Testis (tissue), 2 donors: ENCODE measurements at regions not wholly inside any gene's neighbourhood (a gene's known extent, or its start where the extent isn't known, plus 50 kb on each side); places are given as distances from the start of the nearest gene placed in this dataset.

Source experiments
- DNase-seq: peaks from one replicate; pipeline ENCODE4 v3.0.0-alpha.2; 2019
- H3K27ac ChIP-seq, 2 donors: fragments of 200-600 bp; sonication (generic); one replicate each; pipeline ENCODE4 v1.5.1; 2019
- H3K27me3 ChIP-seq: fragments of 200-600 bp; sonication (generic); one replicate; pipeline ENCODE4 v1.5.1; 2019
- H3K36me3 ChIP-seq: fragments of 200-600 bp; sonication (generic); one replicate; pipeline ENCODE4 v1.5.1; 2017; ENCODE audit warnings: low read depth; ENCODE audit errors: missing control alignments
- H3K4me1 ChIP-seq: fragments of 200-600 bp; sonication (generic); one replicate; pipeline ENCODE4 v1.5.1; 2019
- H3K4me3 ChIP-seq, 2 donors: fragments of 200-600 bp; sonication (generic); one replicate each; pipeline ENCODE4 v1.5.1; 2017 to 2019
- H3K9me3 ChIP-seq: fragments of 200-600 bp; sonication (generic); one replicate; pipeline ENCODE4 v1.5.1; 2017
- POLR2A ChIP-seq: fragments of 450-650 bp; IDR thresholded peaks from one replicate; pipeline ENCODE4 v1.6.1; 2017; ENCODE audit warnings: antibody characterized with exemption, mild to moderate bottlenecking, moderate library complexity
- WGBS, 2 donors: methylation state at CpG; one replicate each; pipeline ENCODE4 v1.1.5; 2018; 5-methylcytosine and 5-hydroxymethylcytosine counted together
- intact Hi-C: fragments of 100-400 bp; cut with DNase I; formaldehyde crosslinking; loops from one replicate; pipeline ENCODE4 v1.15.1; 2023; ENCODE audit warnings: low total_unique reads
- TF ChIP-seq, protein P1 (sequence below), 3 experiments: fragments of 450-650 bp in 2 of 3; fragments of 200-600 bp in 1 of 3; sonication (generic) in 1 of 3; IDR thresholded peaks; one replicate each; pipeline ENCODE4 v1.5.1; 2016 to 2019; ENCODE audit warnings: antibody characterized with exemption in 3 of 3, mild to moderate bottlenecking in 2 of 3, moderate library complexity in 1 of 3

DNA sequence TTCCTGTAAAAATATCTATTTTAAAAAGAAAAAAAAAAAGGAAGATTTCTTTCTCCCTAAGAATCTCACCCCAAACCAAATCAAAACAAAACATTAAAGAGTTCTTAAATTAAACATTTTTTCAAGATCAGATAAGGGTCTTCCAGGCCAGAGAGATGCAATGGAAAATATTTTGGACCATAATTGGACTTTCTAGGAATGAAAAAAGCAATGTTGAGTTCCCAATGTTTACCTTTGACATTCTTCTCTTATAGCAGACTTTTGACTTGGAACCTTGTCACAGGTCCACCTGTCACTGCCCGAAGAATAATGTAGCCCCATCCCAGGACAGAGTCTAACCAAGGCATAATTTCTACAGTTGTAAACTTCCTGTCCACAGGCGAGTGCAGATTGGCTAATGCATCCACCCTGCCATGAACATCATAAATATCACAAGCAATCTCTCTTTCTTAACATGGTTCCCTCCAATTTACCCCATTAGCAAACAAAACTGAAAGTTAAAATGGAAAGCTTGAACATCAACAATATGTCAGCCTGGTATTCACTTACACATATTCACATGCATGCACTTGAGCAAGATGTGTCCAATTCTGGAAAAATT lies 121.7 kb upstream of the ZNF366 start:
- Histone ChIP-seq H3K27me3 (no peaks in the 10 kb centered on the region), H3K4me3 (no peak overlapping the region), H3K4me1 (no peaks in the 10 kb centered on the region), H3K27ac (no peak overlapping the region), H3K36me3 (no peaks in the 10 kb centered on the region), H3K9me3 (no peaks in the 10 kb centered on the region)
- intact Hi-C loops, result no loop called here
- DNase-seq, result no peak
- WGBS, 2 donors, result 80 to 92% methylated on average over 2 of the region's 2 CpGs
- no peak for TF ChIP-seq POLR2A
- TF ChIP-seq, protein P1, sequence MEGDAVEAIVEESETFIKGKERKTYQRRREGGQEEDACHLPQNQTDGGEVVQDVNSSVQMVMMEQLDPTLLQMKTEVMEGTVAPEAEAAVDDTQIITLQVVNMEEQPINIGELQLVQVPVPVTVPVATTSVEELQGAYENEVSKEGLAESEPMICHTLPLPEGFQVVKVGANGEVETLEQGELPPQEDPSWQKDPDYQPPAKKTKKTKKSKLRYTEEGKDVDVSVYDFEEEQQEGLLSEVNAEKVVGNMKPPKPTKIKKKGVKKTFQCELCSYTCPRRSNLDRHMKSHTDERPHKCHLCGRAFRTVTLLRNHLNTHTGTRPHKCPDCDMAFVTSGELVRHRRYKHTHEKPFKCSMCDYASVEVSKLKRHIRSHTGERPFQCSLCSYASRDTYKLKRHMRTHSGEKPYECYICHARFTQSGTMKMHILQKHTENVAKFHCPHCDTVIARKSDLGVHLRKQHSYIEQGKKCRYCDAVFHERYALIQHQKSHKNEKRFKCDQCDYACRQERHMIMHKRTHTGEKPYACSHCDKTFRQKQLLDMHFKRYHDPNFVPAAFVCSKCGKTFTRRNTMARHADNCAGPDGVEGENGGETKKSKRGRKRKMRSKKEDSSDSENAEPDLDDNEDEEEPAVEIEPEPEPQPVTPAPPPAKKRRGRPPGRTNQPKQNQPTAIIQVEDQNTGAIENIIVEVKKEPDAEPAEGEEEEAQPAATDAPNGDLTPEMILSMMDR (IDR thresholded peaks at IDR 0.05), result no peak

DNA sequence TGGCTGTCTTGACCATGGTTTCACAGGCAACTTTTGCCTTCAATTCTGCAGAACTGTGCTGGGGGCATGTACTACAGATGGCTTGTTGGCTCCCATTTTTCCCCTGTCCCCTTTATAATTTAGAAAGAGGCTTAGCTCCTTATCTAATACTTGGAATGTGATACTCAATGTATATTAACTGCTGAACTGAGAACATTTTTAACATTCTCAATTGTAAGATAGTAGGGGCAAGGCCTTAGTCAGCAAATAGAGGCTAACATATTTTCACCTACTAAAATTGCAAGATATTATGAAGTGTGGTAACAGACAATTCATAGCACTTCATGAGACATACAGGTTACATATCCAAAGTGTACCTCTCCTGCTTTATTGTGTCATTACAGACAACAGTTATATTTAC lies 118.1 kb upstream of the ZNF366 start:
- no peaks in the 10 kb centered on the region for H3K27me3 ChIP-seq
- no peak for TF ChIP-seq POLR2A
- TF ChIP-seq, protein P1 (IDR thresholded peaks at IDR 0.05), result no peak

DNA sequence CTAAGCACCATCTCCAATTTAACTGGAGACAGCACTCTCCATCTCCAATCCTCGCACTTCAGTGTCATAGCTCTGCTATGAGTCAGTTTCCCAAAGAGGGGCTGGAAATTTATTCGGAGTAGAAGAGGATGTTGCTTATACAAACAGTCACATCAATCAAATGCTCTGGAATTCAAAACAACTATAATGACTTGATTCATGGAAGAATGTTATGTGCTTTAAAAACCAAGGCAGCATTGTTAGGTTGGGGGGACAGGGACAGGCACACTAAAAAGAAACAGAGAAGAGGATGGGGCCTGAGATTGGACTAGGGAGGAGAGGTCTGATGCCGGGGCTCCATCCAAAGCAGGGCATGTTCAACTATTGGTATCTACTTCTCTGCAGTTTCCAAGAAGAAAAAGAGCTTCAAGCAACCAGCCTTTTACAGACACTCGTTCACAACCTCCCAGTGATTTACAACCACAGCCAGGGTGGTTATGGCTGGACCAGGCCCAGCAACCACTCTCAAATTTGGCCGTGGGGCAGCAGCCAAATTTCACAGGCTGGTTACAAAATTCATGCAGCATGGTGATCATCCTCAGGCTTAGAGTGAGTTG lies 117.5 kb upstream of the ZNF366 start:
- DNase-seq, result no peak
- 65 to 79% methylated on average over 5 of the region's 5 CpGs for WGBS, 2 donors
- TF ChIP-seq POLR2A, result no peak
- TF ChIP-seq, protein P1 (IDR thresholded peaks at IDR 0.05), result no peak
- no peaks in the 10 kb centered on the region for H3K9me3 ChIP-seq
- no peaks in the 10 kb centered on the region for H3K4me1 ChIP-seq
- intact Hi-C loops, result no loop called here
- H3K27ac ChIP-seq, result no peak overlapping the region
- no peak overlapping the region for H3K4me3 ChIP-seq
- H3K27me3 ChIP-seq, result no peaks in the 10 kb centered on the region
- no peaks in the 10 kb centered on the region for H3K36me3 ChIP-seq

More for the DNA sequence above, 118.1 kb upstream of the ZNF366 start:
- H3K36me3 ChIP-seq, result no peaks in the 10 kb centered on the region
- H3K27ac ChIP-seq, result no peak overlapping the region
- intact Hi-C loops, result no loop called here
- H3K4me3 ChIP-seq, result no peak overlapping the region
- DNase-seq, result no peak
- H3K4me1 ChIP-seq, result no peaks in the 10 kb centered on the region
- no peaks in the 10 kb centered on the region for H3K9me3 ChIP-seq

DNA sequence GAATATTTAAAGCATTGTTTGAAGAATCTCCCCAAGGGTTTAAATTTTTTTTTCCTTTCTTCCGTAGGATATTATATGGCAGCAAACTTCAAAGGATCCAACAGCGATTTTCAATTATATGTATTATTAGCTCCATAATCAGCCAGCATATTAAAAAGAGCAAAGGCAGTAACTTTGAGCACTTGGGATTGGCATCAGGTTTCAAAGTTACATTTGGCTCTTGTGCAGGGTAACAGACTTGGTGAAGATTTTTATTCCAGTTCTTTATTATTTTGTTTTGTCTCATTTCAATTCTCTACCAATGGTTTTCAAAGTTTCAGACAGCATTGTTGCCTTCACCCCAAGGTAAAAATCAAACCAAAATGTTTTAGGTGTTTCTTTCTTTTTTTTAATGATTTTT lies 116.7 kb upstream of the ZNF366 start:
- Histone ChIP-seq H3K27me3 (no peaks in the 10 kb centered on the region), H3K4me1 (no peaks in the 10 kb centered on the region), H3K36me3 (no peaks in the 10 kb centered on the region), H3K4me3 (no peak overlapping the region), H3K27ac (no peak overlapping the region), H3K9me3 (no peaks in the 10 kb centered on the region)
- intact Hi-C loops, result no loop called here
- WGBS, 2 donors, result 89 to 93% methylated on average over 2 of the region's 2 CpGs
- DNase-seq, result no peak
- TF ChIP-seq POLR2A, result no peak
- TF ChIP-seq, protein P1 (IDR thresholded peaks at IDR 0.05), result no peak

DNA sequence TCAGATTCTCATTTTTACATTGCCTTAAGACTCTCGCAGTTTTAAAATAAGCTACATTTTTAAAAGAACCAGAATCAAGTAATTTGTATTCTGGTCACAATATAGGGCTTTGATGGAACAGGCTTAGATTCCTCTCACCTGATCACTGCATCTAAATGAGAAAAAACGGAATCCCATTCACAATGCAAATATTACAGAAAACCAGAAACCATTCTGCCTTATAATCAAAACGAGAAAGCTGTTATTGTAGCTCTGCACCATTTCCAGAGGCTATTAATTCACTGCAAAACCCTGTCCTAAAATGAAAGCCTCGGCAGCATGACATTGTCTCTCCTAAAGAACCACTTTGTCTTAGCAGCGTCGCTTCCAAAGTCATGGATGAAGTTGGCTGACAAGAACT lies 116.1 kb upstream of the ZNF366 start:
- Histone ChIP-seq H3K4me1 (no peaks in the 10 kb centered on the region), H3K36me3 (no peaks in the 10 kb centered on the region), H3K4me3 (no peak overlapping the region), H3K27ac (no peak overlapping the region), H3K9me3 (no peaks in the 10 kb centered on the region), H3K27me3 (no peaks in the 10 kb centered on the region)
- 85 to 87% methylated on average over 6 of the region's 6 CpGs for WGBS, 2 donors
- TF ChIP-seq, protein P1 (IDR thresholded peaks at IDR 0.05), result no peak
- no peak for TF ChIP-seq POLR2A
- no peak for DNase-seq
- intact Hi-C loops, result no loop called here
